K562 (cell line): ENCODE measurements at regions not wholly inside any gene's neighbourhood (a gene's known extent, or its start where the extent isn't known, plus 50 kb on each side); places are given as distances from the start of the nearest gene placed in this dataset.

Source experiments
- CBFA2T3 ChIP-seq: fragments of 450-650 bp; IDR thresholded peaks from 2 replicates; pipeline ENCODE4 v1.6.1; 2017
- HOXB6 ChIP-seq: fragments of 250-450 bp; sonication (Bioruptor Pico); IDR thresholded peaks from 2 replicates; pipeline ENCODE4 v1.5.1; 2022; ENCODE audit warnings: mild to moderate bottlenecking, borderline replicate concordance
- PURB ChIP-seq: sonication (generic); formaldehyde crosslinking; IDR thresholded peaks from 2 replicates; pipeline ENCODE4 v1.9.0; 2021; ENCODE audit warnings: low read depth, mild to moderate bottlenecking, missing genetic modification reagents
- TAF7 ChIP-seq: fragments of 450-650 bp; IDR thresholded peaks from 2 replicates; pipeline ENCODE4 v1.6.1; 2016; ENCODE audit warnings: missing genetic modification characterization, missing compliant biosample characterization
- YBX1 ChIP-seq: fragments of 450-650 bp; IDR thresholded peaks from 2 replicates; pipeline ENCODE4 v1.7.1; 2016; ENCODE audit warnings: mild to moderate bottlenecking
- ZC3H11A ChIP-seq: IDR thresholded peaks from 2 replicates; pipeline ENCODE4 v1.6.1; 2012; ENCODE audit warnings: low read depth, low read length, improper control_type of control experiment
- TF ChIP-seq, protein P1 (sequence below): sonication (generic); formaldehyde crosslinking; IDR thresholded peaks from 2 replicates; pipeline ENCODE4 v1.8.1; 2023; ENCODE audit warnings: mild to moderate bottlenecking, missing genetic modification reagents
- TF ChIP-seq, protein P2 (sequence below): fragments of 200-400 bp; formaldehyde crosslinking; IDR thresholded peaks from 2 replicates; pipeline ENCODE4 v1.6.1; 2017; ENCODE audit warnings: mild to moderate bottlenecking, low read depth, low read length, moderate library complexity
- TF ChIP-seq, protein P3 (sequence below): fragments of 450-650 bp; formaldehyde crosslinking; IDR thresholded peaks from 2 replicates; pipeline ENCODE4 v1.4.0; 2022; ENCODE audit warnings: mild to moderate bottlenecking, moderate library complexity
- TF ChIP-seq, protein P4 (sequence below): fragments of 450-650 bp; IDR thresholded peaks from 2 replicates; pipeline ENCODE4 v1.6.1; 2016; ENCODE audit warnings: mild to moderate bottlenecking, moderate library complexity
- TF ChIP-seq, protein P5 (sequence below): fragments of 250-450 bp; sonication (Bioruptor Pico); IDR thresholded peaks from 2 replicates; pipeline ENCODE4 v1.6.1; 2021; ENCODE audit warnings: mild to moderate bottlenecking

DNA sequence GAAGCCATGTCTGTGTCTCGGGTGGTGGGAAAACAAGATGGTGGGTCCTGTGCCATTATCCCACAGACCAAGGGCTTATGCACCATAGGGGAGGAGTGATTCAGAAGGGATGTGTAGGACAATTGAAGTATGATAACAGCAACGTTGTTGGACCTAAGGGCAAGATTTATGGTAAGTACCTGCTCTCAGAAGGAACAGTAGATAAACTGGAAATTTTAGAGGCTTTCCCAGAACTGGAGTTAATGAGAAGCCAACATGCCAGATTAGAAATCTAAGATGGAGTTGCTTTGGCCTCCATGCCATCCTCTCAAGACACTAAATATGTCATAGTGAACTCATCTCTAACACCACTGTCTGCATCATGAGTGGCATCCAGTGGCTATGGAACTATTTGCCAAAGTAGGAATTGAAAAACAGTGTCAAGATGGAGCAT is 84.7 kb upstream of the MYLIP start (continued):
- TF ChIP-seq, protein P1, sequence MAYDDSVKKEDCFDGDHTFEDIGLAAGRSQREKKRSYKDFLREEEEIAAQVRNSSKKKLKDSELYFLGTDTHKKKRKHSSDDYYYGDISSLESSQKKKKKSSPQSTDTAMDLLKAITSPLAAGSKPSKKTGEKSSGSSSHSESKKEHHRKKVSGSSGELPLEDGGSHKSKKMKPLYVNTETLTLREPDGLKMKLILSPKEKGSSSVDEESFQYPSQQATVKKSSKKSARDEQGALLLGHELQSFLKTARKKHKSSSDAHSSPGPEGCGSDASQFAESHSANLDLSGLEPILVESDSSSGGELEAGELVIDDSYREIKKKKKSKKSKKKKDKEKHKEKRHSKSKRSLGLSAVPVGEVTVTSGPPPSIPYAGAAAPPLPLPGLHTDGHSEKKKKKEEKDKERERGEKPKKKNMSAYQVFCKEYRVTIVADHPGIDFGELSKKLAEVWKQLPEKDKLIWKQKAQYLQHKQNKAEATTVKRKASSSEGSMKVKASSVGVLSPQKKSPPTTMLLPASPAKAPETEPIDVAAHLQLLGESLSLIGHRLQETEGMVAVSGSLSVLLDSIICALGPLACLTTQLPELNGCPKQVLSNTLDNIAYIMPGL (CRISPR knock-in tag), result no peak
- TF ChIP-seq, protein P2, sequence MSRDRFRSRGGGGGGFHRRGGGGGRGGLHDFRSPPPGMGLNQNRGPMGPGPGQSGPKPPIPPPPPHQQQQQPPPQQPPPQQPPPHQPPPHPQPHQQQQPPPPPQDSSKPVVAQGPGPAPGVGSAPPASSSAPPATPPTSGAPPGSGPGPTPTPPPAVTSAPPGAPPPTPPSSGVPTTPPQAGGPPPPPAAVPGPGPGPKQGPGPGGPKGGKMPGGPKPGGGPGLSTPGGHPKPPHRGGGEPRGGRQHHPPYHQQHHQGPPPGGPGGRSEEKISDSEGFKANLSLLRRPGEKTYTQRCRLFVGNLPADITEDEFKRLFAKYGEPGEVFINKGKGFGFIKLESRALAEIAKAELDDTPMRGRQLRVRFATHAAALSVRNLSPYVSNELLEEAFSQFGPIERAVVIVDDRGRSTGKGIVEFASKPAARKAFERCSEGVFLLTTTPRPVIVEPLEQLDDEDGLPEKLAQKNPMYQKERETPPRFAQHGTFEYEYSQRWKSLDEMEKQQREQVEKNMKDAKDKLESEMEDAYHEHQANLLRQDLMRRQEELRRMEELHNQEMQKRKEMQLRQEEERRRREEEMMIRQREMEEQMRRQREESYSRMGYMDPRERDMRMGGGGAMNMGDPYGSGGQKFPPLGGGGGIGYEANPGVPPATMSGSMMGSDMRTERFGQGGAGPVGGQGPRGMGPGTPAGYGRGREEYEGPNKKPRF, result no peak
- peak; percentile 85 for TF ChIP-seq CBFA2T3
- no peak for TF ChIP-seq YBX1
- no peak for TF ChIP-seq HOXB6
- no peak for TF ChIP-seq ZC3H11A
- TF ChIP-seq, protein P3, sequence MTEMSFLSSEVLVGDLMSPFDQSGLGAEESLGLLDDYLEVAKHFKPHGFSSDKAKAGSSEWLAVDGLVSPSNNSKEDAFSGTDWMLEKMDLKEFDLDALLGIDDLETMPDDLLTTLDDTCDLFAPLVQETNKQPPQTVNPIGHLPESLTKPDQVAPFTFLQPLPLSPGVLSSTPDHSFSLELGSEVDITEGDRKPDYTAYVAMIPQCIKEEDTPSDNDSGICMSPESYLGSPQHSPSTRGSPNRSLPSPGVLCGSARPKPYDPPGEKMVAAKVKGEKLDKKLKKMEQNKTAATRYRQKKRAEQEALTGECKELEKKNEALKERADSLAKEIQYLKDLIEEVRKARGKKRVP (CRISPR knock-in tag), result peak; percentile 77
- TF ChIP-seq, protein P4, sequence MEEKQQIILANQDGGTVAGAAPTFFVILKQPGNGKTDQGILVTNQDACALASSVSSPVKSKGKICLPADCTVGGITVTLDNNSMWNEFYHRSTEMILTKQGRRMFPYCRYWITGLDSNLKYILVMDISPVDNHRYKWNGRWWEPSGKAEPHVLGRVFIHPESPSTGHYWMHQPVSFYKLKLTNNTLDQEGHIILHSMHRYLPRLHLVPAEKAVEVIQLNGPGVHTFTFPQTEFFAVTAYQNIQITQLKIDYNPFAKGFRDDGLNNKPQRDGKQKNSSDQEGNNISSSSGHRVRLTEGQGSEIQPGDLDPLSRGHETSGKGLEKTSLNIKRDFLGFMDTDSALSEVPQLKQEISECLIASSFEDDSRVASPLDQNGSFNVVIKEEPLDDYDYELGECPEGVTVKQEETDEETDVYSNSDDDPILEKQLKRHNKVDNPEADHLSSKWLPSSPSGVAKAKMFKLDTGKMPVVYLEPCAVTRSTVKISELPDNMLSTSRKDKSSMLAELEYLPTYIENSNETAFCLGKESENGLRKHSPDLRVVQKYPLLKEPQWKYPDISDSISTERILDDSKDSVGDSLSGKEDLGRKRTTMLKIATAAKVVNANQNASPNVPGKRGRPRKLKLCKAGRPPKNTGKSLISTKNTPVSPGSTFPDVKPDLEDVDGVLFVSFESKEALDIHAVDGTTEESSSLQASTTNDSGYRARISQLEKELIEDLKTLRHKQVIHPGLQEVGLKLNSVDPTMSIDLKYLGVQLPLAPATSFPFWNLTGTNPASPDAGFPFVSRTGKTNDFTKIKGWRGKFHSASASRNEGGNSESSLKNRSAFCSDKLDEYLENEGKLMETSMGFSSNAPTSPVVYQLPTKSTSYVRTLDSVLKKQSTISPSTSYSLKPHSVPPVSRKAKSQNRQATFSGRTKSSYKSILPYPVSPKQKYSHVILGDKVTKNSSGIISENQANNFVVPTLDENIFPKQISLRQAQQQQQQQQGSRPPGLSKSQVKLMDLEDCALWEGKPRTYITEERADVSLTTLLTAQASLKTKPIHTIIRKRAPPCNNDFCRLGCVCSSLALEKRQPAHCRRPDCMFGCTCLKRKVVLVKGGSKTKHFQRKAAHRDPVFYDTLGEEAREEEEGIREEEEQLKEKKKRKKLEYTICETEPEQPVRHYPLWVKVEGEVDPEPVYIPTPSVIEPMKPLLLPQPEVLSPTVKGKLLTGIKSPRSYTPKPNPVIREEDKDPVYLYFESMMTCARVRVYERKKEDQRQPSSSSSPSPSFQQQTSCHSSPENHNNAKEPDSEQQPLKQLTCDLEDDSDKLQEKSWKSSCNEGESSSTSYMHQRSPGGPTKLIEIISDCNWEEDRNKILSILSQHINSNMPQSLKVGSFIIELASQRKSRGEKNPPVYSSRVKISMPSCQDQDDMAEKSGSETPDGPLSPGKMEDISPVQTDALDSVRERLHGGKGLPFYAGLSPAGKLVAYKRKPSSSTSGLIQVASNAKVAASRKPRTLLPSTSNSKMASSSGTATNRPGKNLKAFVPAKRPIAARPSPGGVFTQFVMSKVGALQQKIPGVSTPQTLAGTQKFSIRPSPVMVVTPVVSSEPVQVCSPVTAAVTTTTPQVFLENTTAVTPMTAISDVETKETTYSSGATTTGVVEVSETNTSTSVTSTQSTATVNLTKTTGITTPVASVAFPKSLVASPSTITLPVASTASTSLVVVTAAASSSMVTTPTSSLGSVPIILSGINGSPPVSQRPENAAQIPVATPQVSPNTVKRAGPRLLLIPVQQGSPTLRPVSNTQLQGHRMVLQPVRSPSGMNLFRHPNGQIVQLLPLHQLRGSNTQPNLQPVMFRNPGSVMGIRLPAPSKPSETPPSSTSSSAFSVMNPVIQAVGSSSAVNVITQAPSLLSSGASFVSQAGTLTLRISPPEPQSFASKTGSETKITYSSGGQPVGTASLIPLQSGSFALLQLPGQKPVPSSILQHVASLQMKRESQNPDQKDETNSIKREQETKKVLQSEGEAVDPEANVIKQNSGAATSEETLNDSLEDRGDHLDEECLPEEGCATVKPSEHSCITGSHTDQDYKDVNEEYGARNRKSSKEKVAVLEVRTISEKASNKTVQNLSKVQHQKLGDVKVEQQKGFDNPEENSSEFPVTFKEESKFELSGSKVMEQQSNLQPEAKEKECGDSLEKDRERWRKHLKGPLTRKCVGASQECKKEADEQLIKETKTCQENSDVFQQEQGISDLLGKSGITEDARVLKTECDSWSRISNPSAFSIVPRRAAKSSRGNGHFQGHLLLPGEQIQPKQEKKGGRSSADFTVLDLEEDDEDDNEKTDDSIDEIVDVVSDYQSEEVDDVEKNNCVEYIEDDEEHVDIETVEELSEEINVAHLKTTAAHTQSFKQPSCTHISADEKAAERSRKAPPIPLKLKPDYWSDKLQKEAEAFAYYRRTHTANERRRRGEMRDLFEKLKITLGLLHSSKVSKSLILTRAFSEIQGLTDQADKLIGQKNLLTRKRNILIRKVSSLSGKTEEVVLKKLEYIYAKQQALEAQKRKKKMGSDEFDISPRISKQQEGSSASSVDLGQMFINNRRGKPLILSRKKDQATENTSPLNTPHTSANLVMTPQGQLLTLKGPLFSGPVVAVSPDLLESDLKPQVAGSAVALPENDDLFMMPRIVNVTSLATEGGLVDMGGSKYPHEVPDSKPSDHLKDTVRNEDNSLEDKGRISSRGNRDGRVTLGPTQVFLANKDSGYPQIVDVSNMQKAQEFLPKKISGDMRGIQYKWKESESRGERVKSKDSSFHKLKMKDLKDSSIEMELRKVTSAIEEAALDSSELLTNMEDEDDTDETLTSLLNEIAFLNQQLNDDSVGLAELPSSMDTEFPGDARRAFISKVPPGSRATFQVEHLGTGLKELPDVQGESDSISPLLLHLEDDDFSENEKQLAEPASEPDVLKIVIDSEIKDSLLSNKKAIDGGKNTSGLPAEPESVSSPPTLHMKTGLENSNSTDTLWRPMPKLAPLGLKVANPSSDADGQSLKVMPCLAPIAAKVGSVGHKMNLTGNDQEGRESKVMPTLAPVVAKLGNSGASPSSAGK, result no peak
- TF ChIP-seq TAF7 (tag), result peak; percentile 74
- TF ChIP-seq, protein P5, sequence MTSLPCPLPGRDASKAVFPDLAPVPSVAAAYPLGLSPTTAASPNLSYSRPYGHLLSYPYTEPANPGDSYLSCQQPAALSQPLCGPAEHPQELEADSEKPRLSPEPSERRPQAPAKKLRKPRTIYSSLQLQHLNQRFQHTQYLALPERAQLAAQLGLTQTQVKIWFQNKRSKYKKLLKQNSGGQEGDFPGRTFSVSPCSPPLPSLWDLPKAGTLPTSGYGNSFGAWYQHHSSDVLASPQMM (CRISPR knock-in tag), result no peak
- TF ChIP-seq PURB (CRISPR knock-in tag), result no peak
